Activated T-helper 17 cell treated with anti-CD3 and anti-CD28 coated beads, Interleukin-2, amount 50 U/mL, for 72 hours (primary cell): ENCODE measurements at regions not wholly inside any gene's neighbourhood (a gene's known extent, or its start where the extent isn't known, plus 50 kb on each side); places are given as distances from the start of the nearest gene placed in this dataset.

Experiments used
- ATAC-seq: fragments of 150-1000 bp; cut with Tn5 transposase; replicated peaks from 2 replicates; pipeline ENCODE4 v1.10.0; 2021; ENCODE audit warnings: mild to moderate bottlenecking, moderate library complexity
- H3K27ac Mint-ChIP-seq: one replicate; pipeline ENCODE4 v1.8.0; 2022; ENCODE audit warnings: mixed read lengths
- H3K27me3 Mint-ChIP-seq: one replicate; pipeline ENCODE4 v1.8.0; 2022; ENCODE audit warnings: mixed read lengths
- H3K36me3 Mint-ChIP-seq: one replicate; pipeline ENCODE4 v1.8.0; 2022; ENCODE audit warnings: low read depth, mild to moderate bottlenecking, mixed read lengths
- H3K4me1 Mint-ChIP-seq: one replicate; pipeline ENCODE4 v1.8.0; 2022; ENCODE audit warnings: mixed read lengths
- H3K4me3 Mint-ChIP-seq: one replicate; pipeline ENCODE4 v1.8.0; 2022; ENCODE audit warnings: mild to moderate bottlenecking, mixed read lengths
- H3K9me3 Mint-ChIP-seq: one replicate; pipeline ENCODE4 v1.8.0; 2022; ENCODE audit warnings: mixed read lengths

DNA sequence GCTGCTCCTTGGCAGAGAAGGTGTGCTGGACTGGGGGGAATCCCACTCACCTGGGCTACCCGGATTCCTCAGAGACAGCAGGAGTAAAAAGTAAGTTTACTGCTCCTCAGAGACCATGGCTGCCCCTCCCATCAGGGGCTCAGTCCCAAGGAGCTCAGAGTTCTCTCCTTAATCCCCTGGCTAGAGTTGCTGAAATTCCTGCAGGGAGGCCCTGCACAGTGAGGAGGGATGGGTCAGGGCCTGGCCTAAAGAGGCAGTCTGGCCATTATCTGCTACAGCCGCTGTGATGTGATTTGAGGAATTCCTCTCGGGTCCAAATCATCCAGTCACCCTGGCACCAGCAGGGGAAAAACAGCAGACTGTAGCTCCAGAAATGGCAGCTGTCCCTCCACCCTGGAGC, 502.5 kb downstream of the PCDH17 start:
- no peak for ATAC-seq
- Mint-ChIP-seq H3K36me3 (no peaks in the 10 kb centered on the region), H3K4me3 (no peak overlapping the region)

DNA sequence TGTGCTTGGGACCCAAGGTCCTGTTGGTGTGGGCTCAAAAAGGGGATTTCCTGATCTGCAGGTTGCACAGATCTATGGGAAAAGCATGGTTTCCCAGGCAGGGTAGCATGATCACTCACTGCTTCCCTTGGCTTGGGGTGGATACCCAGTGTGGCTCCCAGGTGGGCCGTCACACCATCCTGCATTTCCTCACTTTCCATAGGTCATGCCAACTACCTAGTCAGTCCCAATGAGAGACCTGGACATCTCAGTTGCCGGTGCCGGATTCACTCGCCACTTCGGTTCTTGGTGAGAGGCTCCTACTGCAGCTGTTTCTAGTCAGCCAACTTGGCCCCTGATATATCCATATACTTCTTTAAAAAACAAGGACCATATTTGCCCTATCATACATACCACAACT, 503.0 kb downstream of the PCDH17 start:
- Mint-ChIP-seq H3K4me3 (no peak overlapping the region), H3K27ac (no peak overlapping the region), H3K9me3 (peaks cover 24% of the 10 kb centered on the region), H3K4me1 (no peaks in the 10 kb centered on the region), H3K27me3 (no peaks in the 10 kb centered on the region), H3K36me3 (no peaks in the 10 kb centered on the region)
- no peak for ATAC-seq

More for the DNA sequence above, 502.5 kb downstream of the PCDH17 start:
- Mint-ChIP-seq H3K27me3 (no peaks in the 10 kb centered on the region), H3K27ac (no peak overlapping the region), H3K4me1 (no peaks in the 10 kb centered on the region), H3K9me3 (peaks cover 24% of the 10 kb centered on the region)

GRCh38 chr13:58142952-58143351, 511.4 kb downstream of the PCDH17 start:
- no peak overlapping the region for H3K4me3 Mint-ChIP-seq
- H3K27ac Mint-ChIP-seq: no peak overlapping the region
- ATAC-seq: no peak
- H3K36me3 Mint-ChIP-seq: no peaks in the 10 kb centered on the region
- no peaks in the 10 kb centered on the region for H3K27me3 Mint-ChIP-seq
- H3K4me1 Mint-ChIP-seq: no peaks in the 10 kb centered on the region
- H3K9me3 Mint-ChIP-seq: peaks cover 15% of the 10 kb centered on the region

DNA sequence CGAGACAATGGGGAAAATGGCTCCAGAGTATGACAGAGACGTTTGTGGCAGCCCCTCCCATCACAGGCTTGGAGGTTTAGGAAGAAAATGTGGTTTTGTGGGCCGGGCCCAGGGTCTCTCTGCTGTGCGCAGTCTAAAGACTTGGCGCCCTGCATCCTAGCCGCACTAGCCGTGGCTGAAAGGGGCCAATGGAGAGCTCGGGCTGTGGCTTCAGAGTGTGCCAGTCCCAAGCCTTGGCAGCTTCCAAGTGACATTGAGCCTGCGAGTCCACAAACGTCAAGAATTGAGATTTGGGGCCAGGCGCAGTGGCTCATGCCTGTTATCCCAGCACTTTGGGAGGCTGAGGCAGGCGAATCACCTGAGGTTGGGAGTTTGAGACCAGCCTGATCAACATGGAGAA, 513.1 kb downstream of the PCDH17 start:
- Mint-ChIP-seq H3K27ac (no peak overlapping the region), H3K9me3 (peaks cover 8% of the 10 kb centered on the region), H3K4me3 (no peak overlapping the region), H3K4me1 (no peaks in the 10 kb centered on the region), H3K27me3 (no peaks in the 10 kb centered on the region), H3K36me3 (no peaks in the 10 kb centered on the region)
- no peak for ATAC-seq

DNA sequence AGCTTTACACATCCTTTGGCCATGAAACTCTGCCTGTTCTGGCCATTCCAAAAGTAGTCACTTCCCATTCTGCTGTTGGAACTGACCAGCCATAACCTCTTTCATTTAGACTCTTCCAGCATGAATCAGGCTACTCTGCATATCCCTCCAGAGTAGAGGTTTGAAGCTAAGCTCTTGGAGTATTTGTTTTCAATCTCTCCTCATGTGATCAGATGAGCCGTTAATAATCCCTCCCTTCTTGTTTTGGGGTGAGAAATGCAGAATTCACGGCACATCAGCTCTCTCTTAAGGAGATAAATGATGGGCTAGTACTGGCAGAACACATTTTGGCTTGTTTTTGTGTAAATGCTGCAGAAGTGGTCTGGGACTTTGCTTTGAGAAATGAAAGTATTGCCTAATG, 519.9 kb downstream of the PCDH17 start:
- Mint-ChIP-seq H3K27ac (no peak overlapping the region), H3K4me3 (no peak overlapping the region), H3K36me3 (no peaks in the 10 kb centered on the region), H3K4me1 (no peaks in the 10 kb centered on the region), H3K9me3 (peaks cover 4% of the 10 kb centered on the region), H3K27me3 (no peaks in the 10 kb centered on the region)
- ATAC-seq: no peak

DNA sequence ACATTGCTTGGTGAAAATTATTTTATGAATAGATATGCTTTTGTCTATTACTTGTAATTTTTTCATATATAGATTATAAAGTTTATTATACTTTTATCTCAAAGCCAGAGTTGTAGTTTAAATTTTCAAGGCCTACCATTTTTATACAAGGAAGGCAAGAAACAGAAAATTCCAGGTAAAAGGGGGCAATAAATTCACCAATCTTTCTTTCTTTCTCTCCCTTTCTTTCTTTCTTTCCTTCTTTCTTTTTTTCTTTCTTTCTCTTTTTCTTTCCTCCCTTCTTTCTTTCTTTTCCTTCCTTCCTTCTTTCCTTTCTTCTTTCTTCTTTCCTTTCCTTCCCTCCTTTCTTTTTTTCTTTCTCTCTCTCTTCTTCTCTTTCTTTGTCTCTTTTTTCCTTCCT, 529.4 kb downstream of the PCDH17 start:
- Mint-ChIP-seq H3K4me1 (no peaks in the 10 kb centered on the region), H3K9me3 (peaks cover 11% of the 10 kb centered on the region), H3K4me3 (no peak overlapping the region), H3K36me3 (no peaks in the 10 kb centered on the region), H3K27me3 (no peaks in the 10 kb centered on the region), H3K27ac (no peak overlapping the region)
- no peak for ATAC-seq

DNA sequence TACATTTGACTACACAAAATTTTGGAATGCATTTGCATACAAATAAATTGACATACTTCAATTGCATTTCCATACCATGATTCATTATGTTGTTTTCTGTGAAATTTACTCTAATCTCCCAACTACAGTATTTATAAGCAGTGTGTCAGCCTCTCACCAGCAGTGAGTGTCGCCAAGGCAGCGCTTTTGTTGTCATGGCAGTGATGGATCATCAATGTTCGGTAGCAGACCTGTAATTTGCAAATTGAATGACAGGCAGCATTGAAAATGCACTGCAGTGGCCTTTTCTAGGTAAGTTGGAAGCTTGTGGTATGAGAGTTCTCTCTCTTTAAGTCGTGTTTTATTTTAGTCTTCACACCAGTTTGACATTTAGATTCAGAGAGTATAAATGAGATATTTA, 534.1 kb downstream of the PCDH17 start:
- H3K9me3 Mint-ChIP-seq: peaks cover 15% of the 10 kb centered on the region
- H3K4me3 Mint-ChIP-seq: no peak overlapping the region
- ATAC-seq: no peak
- no peaks in the 10 kb centered on the region for H3K36me3 Mint-ChIP-seq
- no peak overlapping the region for H3K27ac Mint-ChIP-seq
- no peaks in the 10 kb centered on the region for H3K4me1 Mint-ChIP-seq
- H3K27me3 Mint-ChIP-seq: no peaks in the 10 kb centered on the region

DNA sequence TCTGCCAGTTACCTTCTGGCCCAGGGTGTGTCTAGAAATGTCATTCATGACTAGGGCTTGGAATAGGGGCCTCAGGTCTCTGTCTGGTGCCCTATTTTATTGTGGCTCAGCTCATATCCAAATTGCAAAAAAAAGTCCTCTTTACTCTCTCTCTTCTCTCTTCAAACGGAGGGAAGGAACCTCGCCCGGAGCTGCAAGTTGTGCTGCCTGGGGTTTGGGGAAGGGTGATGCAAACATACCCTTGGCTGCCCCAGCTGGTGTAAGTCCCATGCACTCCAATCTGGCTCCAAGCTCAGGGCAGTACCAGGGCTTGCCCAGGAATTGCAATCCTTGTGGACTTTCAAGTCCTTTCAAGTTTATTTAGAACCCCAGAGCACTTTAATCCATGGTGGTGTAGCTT, 549.6 kb downstream of the PCDH17 start:
- Mint-ChIP-seq H3K27me3 (no peaks in the 10 kb centered on the region), H3K36me3 (no peaks in the 10 kb centered on the region), H3K4me1 (no peaks in the 10 kb centered on the region), H3K4me3 (no peak overlapping the region), H3K9me3 (peaks cover 41% of the 10 kb centered on the region), H3K27ac (no peak overlapping the region)
- ATAC-seq: no peak

DNA sequence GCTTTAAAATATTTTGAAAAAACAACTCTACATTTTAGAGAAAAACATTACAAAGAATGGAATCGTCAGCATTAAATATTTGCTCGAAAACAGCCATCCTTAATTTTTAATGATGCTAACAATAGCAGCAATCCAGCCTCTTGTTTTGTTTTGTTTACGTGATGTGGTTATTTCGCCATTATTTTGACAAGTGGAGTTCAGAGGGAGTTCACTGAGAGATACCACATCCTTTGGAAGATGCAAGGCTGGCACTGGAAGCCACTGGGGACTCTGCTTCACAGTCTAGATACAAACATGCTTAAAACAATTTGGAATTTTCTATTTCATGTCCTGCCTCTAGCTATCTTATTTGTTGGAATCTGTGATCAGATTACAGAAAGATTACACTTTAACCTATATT, 556.3 kb downstream of the PCDH17 start:
- no peaks in the 10 kb centered on the region for H3K4me1 Mint-ChIP-seq
- H3K9me3 Mint-ChIP-seq: peaks cover 12% of the 10 kb centered on the region
- H3K4me3 Mint-ChIP-seq: no peak overlapping the region
- H3K36me3 Mint-ChIP-seq: no peaks in the 10 kb centered on the region
- ATAC-seq: no peak
- no peaks in the 10 kb centered on the region for H3K27me3 Mint-ChIP-seq
- H3K27ac Mint-ChIP-seq: no peak overlapping the region

- no peaks in the 10 kb centered on the region for H3K36me3 Mint-ChIP-seq
- H3K4me3 Mint-ChIP-seq: no peak overlapping the region
- ATAC-seq: no peak
- peaks cover 6% of the 10 kb centered on the region for H3K9me3 Mint-ChIP-seq
- H3K27me3 Mint-ChIP-seq: no peaks in the 10 kb centered on the region
- no peak overlapping the region for H3K27ac Mint-ChIP-seq
- H3K4me1 Mint-ChIP-seq: no peaks in the 10 kb centered on the region
Observed at GRCh38 chr13:58190577-58190976, 559.0 kb downstream of the PCDH17 start.

DNA sequence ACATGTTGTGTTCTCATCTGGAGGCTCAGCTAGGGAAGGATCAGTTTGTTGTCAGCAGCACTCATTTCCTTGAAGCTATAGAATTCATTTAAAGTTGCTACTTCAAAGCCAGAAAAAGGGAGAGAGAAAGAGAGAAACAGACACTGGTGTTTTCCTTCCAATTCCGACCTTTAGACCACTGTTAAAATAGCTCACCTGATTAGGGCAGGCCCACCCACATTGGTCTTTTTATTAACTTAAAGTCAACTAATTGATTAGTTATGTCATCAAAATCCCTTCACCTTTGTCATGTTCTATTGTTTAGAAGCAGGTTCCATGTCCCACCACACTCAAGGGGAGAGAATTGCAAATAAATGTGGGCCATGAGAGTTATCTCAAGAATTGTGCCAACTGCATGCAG, 560.2 kb downstream of the PCDH17 start:
- H3K9me3 Mint-ChIP-seq: peaks cover under 1% of the 10 kb centered on the region
- no peak overlapping the region for H3K27ac Mint-ChIP-seq
- H3K36me3 Mint-ChIP-seq: no peaks in the 10 kb centered on the region
- H3K27me3 Mint-ChIP-seq: no peaks in the 10 kb centered on the region
- H3K4me1 Mint-ChIP-seq: no peaks in the 10 kb centered on the region
- H3K4me3 Mint-ChIP-seq: no peak overlapping the region
- ATAC-seq: no peak

- H3K27me3 Mint-ChIP-seq: no peaks in the 10 kb centered on the region
- no peaks in the 10 kb centered on the region for H3K36me3 Mint-ChIP-seq
- H3K4me1 Mint-ChIP-seq: no peaks in the 10 kb centered on the region
- no peak for ATAC-seq
- peaks cover 14% of the 10 kb centered on the region for H3K9me3 Mint-ChIP-seq
- H3K4me3 Mint-ChIP-seq: no peak overlapping the region
- no peak overlapping the region for H3K27ac Mint-ChIP-seq
Observed at GRCh38 chr13:58202099-58202498, 570.6 kb downstream of the PCDH17 start.

- no peak overlapping the region for H3K4me3 Mint-ChIP-seq
- no peaks in the 10 kb centered on the region for H3K36me3 Mint-ChIP-seq
- ATAC-seq: no peak
- H3K27me3 Mint-ChIP-seq: no peaks in the 10 kb centered on the region
- H3K9me3 Mint-ChIP-seq: peaks cover 5% of the 10 kb centered on the region
- H3K4me1 Mint-ChIP-seq: no peaks in the 10 kb centered on the region
- H3K27ac Mint-ChIP-seq: no peak overlapping the region
Observed at GRCh38 chr13:58207501-58207900, 576.0 kb downstream of the PCDH17 start.

GRCh38 chr13:58235454-58235853, 603.9 kb downstream of the PCDH17 start:
- Mint-ChIP-seq H3K27ac (no peak overlapping the region), H3K36me3 (no peaks in the 10 kb centered on the region), H3K27me3 (no peaks in the 10 kb centered on the region), H3K4me3 (no peak overlapping the region), H3K4me1 (no peaks in the 10 kb centered on the region), H3K9me3 (peaks cover 14% of the 10 kb centered on the region)
- no peak for ATAC-seq

DNA sequence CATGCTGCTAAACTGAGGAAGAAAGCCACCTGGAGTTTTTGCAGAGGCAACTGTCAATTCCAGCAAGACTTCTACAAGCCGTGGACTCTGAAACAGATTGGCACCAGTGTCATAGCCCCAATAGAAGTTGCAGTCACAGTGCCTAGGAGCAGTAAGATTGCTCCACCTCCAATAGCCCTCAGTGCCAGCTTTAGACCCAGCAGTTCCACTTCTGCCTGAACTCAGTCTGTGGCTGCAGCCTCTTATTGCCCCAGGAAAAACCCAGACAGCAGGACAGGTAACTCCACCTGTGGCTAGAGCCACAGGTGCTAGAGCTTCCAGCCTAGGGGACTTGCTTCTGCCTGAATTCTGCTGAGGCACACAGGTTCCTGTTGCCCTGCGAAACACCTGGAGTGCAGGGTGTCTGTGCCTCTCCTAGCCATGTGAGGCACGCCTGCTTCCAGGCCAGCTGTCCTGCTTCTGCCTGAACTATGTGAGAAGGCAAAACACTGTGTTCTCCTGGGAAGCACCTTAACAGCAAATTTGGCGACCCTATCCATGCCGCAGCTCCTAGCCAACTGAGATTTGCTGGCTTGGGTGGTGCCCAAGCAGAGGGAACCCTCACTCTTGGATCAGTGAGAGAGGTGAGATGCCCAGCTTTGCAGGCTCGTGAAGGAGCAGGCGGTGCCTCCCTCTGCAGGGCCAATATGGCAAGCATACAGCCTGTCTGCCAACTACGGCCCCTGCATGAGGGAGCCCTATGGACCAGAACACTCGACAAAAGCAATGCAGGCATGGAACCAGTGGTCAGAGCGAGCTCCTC, 607.6 kb downstream of the PCDH17 start:
- Mint-ChIP-seq H3K4me3 (no peak overlapping the region), H3K36me3 (no peaks in the 10 kb centered on the region), H3K4me1 (no peaks in the 10 kb centered on the region), H3K9me3 (peaks cover 17% of the 10 kb centered on the region), H3K27me3 (no peaks in the 10 kb centered on the region), H3K27ac (no peak overlapping the region)
- ATAC-seq: no peak
